ENCODE measurements at regions not wholly inside any gene's neighbourhood (a gene's known extent, or its start where the extent isn't known, plus 50 kb on each side); places are given as distances from the start of the nearest gene placed in this dataset.
"Not testable (repeated sequence)": the region's sequence is repeated elsewhere in the genome, so short reads cannot be mapped to it uniquely, and the experiment has no call there.

- DNase-seq (ENCODE audit: low read depth in 4 of 4, low spot score in 3 of 4) = no peak
These were observed 58.2 kb downstream of the RPRM start for GRCh38 chr2:153420394-153420793.

- DNase-seq (ENCODE audit: low read depth in 4 of 4, low spot score in 3 of 4) = no peak
These were observed 61.5 kb downstream of the RPRM start for GRCh38 chr2:153417077-153417476.

GRCh38 chr2:153416071-153416470 is 62.5 kb downstream of the RPRM start:
- DNase-seq (ENCODE audit: low read depth in 4 of 4, low spot score in 3 of 4) = no peak

- DNase-seq (ENCODE audit: low read depth in 4 of 4, low spot score in 3 of 4) = no peak
These were observed 69.7 kb downstream of the RPRM start for GRCh38 chr2:153408710-153409385.

- no peak for DNase-seq (ENCODE audit: low read depth in 4 of 4, low spot score in 3 of 4)
These were observed 73.4 kb downstream of the RPRM start for GRCh38 chr2:153405196-153405595.

- DNase-seq (ENCODE audit: low read depth in 4 of 4, low spot score in 3 of 4) = no peak
These were observed 73.8 kb downstream of the RPRM start for GRCh38 chr2:153404792-153405191.

GRCh38 chr2:153403940-153404339 is 74.6 kb downstream of the RPRM start:
- DNase-seq (ENCODE audit: low read depth in 4 of 4, low spot score in 3 of 4) = no peak

- not testable (repeated sequence) for DNase-seq (ENCODE audit: low read depth in 4 of 4, low spot score in 3 of 4)
These were observed 75.2 kb downstream of the RPRM start for GRCh38 chr2:153403352-153403751.

- no peak for DNase-seq (ENCODE audit: low read depth in 4 of 4, low spot score in 3 of 4)
These were observed 83.9 kb downstream of the RPRM start for GRCh38 chr2:153394686-153395085.

- no peak for DNase-seq (ENCODE audit: low read depth in 4 of 4, low spot score in 3 of 4)
These were observed 84.3 kb downstream of the RPRM start for GRCh38 chr2:153394247-153394646.

- no peak for DNase-seq (ENCODE audit: low read depth in 4 of 4, low spot score in 3 of 4)
These were observed 85.0 kb downstream of the RPRM start for GRCh38 chr2:153393518-153393917.

GRCh38 chr2:153391131-153391530 is 87.4 kb downstream of the RPRM start:
- no peak for DNase-seq (ENCODE audit: low read depth in 4 of 4, low spot score in 3 of 4)

GRCh38 chr2:153388246-153388645 is 90.3 kb downstream of the RPRM start:
- DNase-seq (ENCODE audit: low read depth in 4 of 4, low spot score in 3 of 4) = no peak

- DNase-seq (ENCODE audit: low read depth in 4 of 4, low spot score in 3 of 4) = no peak
These were observed 91.4 kb downstream of the RPRM start for GRCh38 chr2:153387203-153387602.

- DNase-seq (ENCODE audit: low read depth in 4 of 4, low spot score in 3 of 4) = no peak
These were observed 92.1 kb downstream of the RPRM start for GRCh38 chr2:153386481-153386897.

- no peak for DNase-seq (ENCODE audit: low read depth in 4 of 4, low spot score in 3 of 4)
These were observed 104.9 kb downstream of the RPRM start for GRCh38 chr2:153373510-153374279.

- no peak for DNase-seq (ENCODE audit: low read depth in 4 of 4, low spot score in 3 of 4)
These were observed 118.3 kb downstream of the RPRM start for GRCh38 chr2:153360239-153360638.

GRCh38 chr2:153354377-153354776 is 124.2 kb downstream of the RPRM start:
- no peak for DNase-seq (ENCODE audit: low read depth in 4 of 4, low spot score in 3 of 4)

GRCh38 chr2:153349603-153350002 is 129.0 kb downstream of the RPRM start:
- DNase-seq (ENCODE audit: low read depth in 4 of 4, low spot score in 3 of 4) = no peak

- no peak for DNase-seq (ENCODE audit: low read depth in 4 of 4, low spot score in 3 of 4)
These were observed 130.6 kb downstream of the RPRM start for GRCh38 chr2:153347818-153348495.

GRCh38 chr2:153320879-153321278 is 157.7 kb downstream of the RPRM start:
- DNase-seq (ENCODE audit: low read depth in 4 of 4, low spot score in 3 of 4) = no peak

GRCh38 chr2:153311432-153311831 is 167.1 kb downstream of the RPRM start:
- DNase-seq (ENCODE audit: low read depth in 4 of 4, low spot score in 3 of 4) = no peak
